Endodermal cell (in vitro differentiated cells): ENCODE measurements at regions not wholly inside any gene's neighbourhood (a gene's known extent, or its start where the extent isn't known, plus 50 kb on each side); places are given as distances from the start of the nearest gene placed in this dataset.
A peak's percentile ranks its signal among the peaks of the same experiment; 100 is the strongest.

Experiments
- DNase-seq: peaks from one replicate; pipeline ENCODE4 v3.0.0-alpha.2; 2017
- H3K27ac ChIP-seq: 2 replicates; pipeline ENCODE4 v1.5.1; 2013; ENCODE audit warnings: mild to moderate bottlenecking, low read depth, low read length, moderate library complexity
- H3K27me3 ChIP-seq: 2 replicates; pipeline ENCODE4 v1.6.1; 2013; ENCODE audit warnings: mild to moderate bottlenecking, low read length, moderate library complexity; ENCODE audit not compliant: insufficient read depth, control insufficient read depth, poor library complexity, severe bottlenecking
- H3K36me3 ChIP-seq: 2 replicates; pipeline ENCODE4 v1.7.0; 2013; ENCODE audit warnings: mild to moderate bottlenecking, low read length, moderate library complexity; ENCODE audit not compliant: control insufficient read depth, insufficient read depth
- H3K4me1 ChIP-seq: one replicate; pipeline ENCODE4 v1.7.0; 2013; ENCODE audit warnings: low read length; ENCODE audit not compliant: control insufficient read depth, insufficient read depth
- H3K4me3 ChIP-seq: 2 replicates; pipeline ENCODE4 v1.5.1; 2013; ENCODE audit warnings: mild to moderate bottlenecking, low read length, moderate library complexity
- H3K9ac ChIP-seq: 2 replicates; pipeline ENCODE4 v1.6.1; 2013; ENCODE audit warnings: mild to moderate bottlenecking, low read length, moderate library complexity; ENCODE audit not compliant: poor library complexity, severe bottlenecking; ENCODE audit errors: extremely low read depth
- H3K9me3 ChIP-seq: 2 replicates; pipeline ENCODE4 v1.6.1; 2013; ENCODE audit warnings: mild to moderate bottlenecking, low read length, moderate library complexity; ENCODE audit not compliant: control insufficient read depth
- H3K27ac Mint-ChIP-seq: 2 replicates; pipeline ENCODE4 v1.8.0; 2020; ENCODE audit warnings: mixed read lengths
- H3K27me3 Mint-ChIP-seq: 2 replicates; pipeline ENCODE4 v1.8.0; 2021; ENCODE audit warnings: mild to moderate bottlenecking, mixed read lengths; ENCODE audit not compliant: insufficient read depth
- H3K36me3 Mint-ChIP-seq: 2 replicates; pipeline ENCODE4 v1.8.0; 2020; ENCODE audit warnings: low read depth, mixed read lengths
- H3K4me1 Mint-ChIP-seq: 2 replicates; pipeline ENCODE4 v1.8.0; 2020; ENCODE audit warnings: mixed read lengths
- H3K4me3 Mint-ChIP-seq: 2 replicates; pipeline ENCODE4 v1.8.0; 2020; ENCODE audit warnings: mild to moderate bottlenecking, moderate library complexity, mixed read lengths
- H3K9me3 Mint-ChIP-seq: 2 replicates; pipeline ENCODE4 v1.8.0; 2020; ENCODE audit warnings: mild to moderate bottlenecking, mixed read lengths
- WGBS, 2 experiments: methylation state at CpG; one replicate each; pipeline versions ENCODE4 v1.1.5 to v1.1.7; 2013; ENCODE audit warnings: missing lambda C conversion rate in 2 of 2, mixed read lengths in 1 of 2; ENCODE audit not compliant: insufficient coverage in 1 of 2, insufficient read length in 1 of 2; 5-methylcytosine and 5-hydroxymethylcytosine counted together
- TF ChIP-seq, protein P1 (sequence below): fragments of 200-600 bp; sonication (generic); conservative IDR thresholded peaks from 2 replicates; pipeline ENCODE4 v1.5.0; 2021; ENCODE audit warnings: antibody characterized with exemption, mild to moderate bottlenecking

DNA sequence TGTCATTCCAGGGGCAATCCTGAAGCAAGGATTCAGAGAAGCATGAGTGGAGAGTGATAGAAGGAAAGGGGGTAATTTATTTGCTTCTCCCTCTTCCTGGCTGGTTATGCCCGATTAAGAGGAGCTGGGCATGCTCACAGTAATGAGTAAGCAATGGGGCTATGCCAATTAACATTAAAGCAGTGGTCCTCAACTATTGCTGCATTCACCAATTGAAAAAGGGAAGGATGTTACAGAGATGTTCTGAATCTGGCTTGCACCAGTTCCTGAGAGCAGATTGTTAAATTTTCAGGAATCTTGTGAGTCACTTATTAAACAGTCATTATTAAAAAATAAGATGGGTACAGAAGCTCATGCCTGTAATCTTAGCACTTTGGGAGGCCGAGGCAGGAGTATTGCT, 85.9 kb upstream of the ZBTB20 start:
- H3K4me1 ChIP-seq, result no peaks in the 10 kb centered on the region
- 89% methylated on average over 2 of the region's 2 CpGs; no CpG with 5 or more reads in 1 of the 2 experiments for WGBS, 2 experiments
- H3K4me3 Mint-ChIP-seq, result no peak overlapping the region
- no peak overlapping the region for H3K27ac ChIP-seq
- no peak overlapping the region for H3K4me3 ChIP-seq
- no peaks in the 10 kb centered on the region for H3K4me1 Mint-ChIP-seq
- H3K27me3 ChIP-seq, result no peaks in the 10 kb centered on the region
- no peaks in the 10 kb centered on the region for H3K27me3 Mint-ChIP-seq
- no peak for DNase-seq
- no peaks in the 10 kb centered on the region for H3K9me3 Mint-ChIP-seq
- H3K9me3 ChIP-seq, result no peaks in the 10 kb centered on the region
- no peaks in the 10 kb centered on the region for H3K36me3 ChIP-seq
- H3K9ac ChIP-seq, result no peak overlapping the region
- no peak overlapping the region for H3K27ac Mint-ChIP-seq
- H3K36me3 Mint-ChIP-seq, result no peaks in the 10 kb centered on the region
- TF ChIP-seq, protein P1, sequence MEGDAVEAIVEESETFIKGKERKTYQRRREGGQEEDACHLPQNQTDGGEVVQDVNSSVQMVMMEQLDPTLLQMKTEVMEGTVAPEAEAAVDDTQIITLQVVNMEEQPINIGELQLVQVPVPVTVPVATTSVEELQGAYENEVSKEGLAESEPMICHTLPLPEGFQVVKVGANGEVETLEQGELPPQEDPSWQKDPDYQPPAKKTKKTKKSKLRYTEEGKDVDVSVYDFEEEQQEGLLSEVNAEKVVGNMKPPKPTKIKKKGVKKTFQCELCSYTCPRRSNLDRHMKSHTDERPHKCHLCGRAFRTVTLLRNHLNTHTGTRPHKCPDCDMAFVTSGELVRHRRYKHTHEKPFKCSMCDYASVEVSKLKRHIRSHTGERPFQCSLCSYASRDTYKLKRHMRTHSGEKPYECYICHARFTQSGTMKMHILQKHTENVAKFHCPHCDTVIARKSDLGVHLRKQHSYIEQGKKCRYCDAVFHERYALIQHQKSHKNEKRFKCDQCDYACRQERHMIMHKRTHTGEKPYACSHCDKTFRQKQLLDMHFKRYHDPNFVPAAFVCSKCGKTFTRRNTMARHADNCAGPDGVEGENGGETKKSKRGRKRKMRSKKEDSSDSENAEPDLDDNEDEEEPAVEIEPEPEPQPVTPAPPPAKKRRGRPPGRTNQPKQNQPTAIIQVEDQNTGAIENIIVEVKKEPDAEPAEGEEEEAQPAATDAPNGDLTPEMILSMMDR, result no peak

DNA sequence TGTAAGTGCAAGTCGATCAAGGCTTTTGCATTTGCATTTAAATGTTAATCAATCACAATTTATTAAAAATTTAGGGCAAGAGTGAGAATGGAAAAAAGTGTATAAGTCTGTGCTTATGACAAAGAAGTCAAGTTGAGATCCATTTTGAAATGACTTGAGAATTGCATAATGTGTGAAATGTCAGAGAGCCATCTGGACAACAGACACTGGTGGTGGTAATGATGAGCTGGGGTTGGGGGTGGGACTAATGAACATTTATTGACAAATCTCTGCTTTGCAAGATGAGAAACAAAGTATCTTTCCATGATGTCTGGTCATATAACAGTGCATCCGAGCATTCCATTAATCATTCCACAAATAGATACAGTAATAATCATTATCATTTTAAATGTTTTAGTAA, 89.4 kb upstream of the ZBTB20 start:
- TF ChIP-seq, protein P1, result no peak
- Histone ChIP-seq H3K9me3 (no peaks in the 10 kb centered on the region), H3K9ac (no peak overlapping the region), H3K4me1 (no peaks in the 10 kb centered on the region), H3K4me3 (no peak overlapping the region), H3K36me3 (no peaks in the 10 kb centered on the region), H3K27me3 (no peaks in the 10 kb centered on the region), H3K27ac (no peak overlapping the region)
- H3K4me3 Mint-ChIP-seq, result no peak overlapping the region
- no peak overlapping the region for H3K27ac Mint-ChIP-seq
- H3K9me3 Mint-ChIP-seq, result no peaks in the 10 kb centered on the region
- WGBS, 2 experiments, result 95% methylated on average over 2 of the region's 2 CpGs; no CpG with 5 or more reads in 1 of the 2 experiments
- no peaks in the 10 kb centered on the region for H3K36me3 Mint-ChIP-seq
- H3K4me1 Mint-ChIP-seq, result no peaks in the 10 kb centered on the region
- no peak for DNase-seq
- H3K27me3 Mint-ChIP-seq, result no peaks in the 10 kb centered on the region

DNA sequence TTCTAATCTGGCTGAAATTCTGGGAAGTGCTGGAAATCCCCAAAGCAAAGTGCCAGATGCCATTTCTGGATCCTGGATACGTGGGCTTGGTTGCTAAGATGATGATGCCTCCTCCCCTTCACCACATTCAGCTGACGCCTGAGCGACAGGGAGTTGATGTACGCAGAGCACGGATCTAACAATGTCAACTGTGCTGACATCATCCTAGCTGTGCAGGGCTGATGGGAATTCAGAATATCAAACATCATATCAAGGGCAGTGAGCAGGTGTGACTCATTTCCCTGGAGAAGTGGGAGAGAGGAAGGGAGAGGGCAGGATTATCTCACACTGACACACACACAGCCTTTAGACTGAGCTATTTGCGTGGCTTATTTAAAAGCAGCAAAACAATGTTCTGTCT, 92.6 kb upstream of the ZBTB20 start:
- Histone ChIP-seq H3K4me3 (no peak overlapping the region), H3K4me1 (no peaks in the 10 kb centered on the region), H3K27me3 (no peaks in the 10 kb centered on the region), H3K27ac (peak overlapping the region; percentile 57), H3K9me3 (no peaks in the 10 kb centered on the region), H3K9ac (no peak overlapping the region), H3K36me3 (no peaks in the 10 kb centered on the region)
- peaks cover 3% of the 10 kb centered on the region for H3K9me3 Mint-ChIP-seq
- DNase-seq, result no peak
- H3K27me3 Mint-ChIP-seq, result no peaks in the 10 kb centered on the region
- H3K4me1 Mint-ChIP-seq, result no peaks in the 10 kb centered on the region
- H3K36me3 Mint-ChIP-seq, result no peaks in the 10 kb centered on the region
- H3K27ac Mint-ChIP-seq, result no peak overlapping the region
- 80 to 92% methylated on average over 2 to 6 of the region's 6 CpGs for WGBS, 2 experiments
- TF ChIP-seq, protein P1, result no peak
- no peak overlapping the region for H3K4me3 Mint-ChIP-seq
